H1 (cell line): ENCODE measurements at regions not wholly inside any gene's neighbourhood (a gene's known extent, or its start where the extent isn't known, plus 50 kb on each side); places are given as distances from the start of the nearest gene placed in this dataset.

ENCODE experiments used
- CTCF ChIA-PET: fragments of 300-600 bp; sonication (Branson Sonifier 250); formaldehyde crosslinking; loops from one replicate; lab custom pipeline; 2021; ENCODE audit not compliant: partially characterized antibody; lab: Charles Lee
- POLR2A ChIA-PET: fragments of 300-600 bp; sonication (Branson Sonifier 250); formaldehyde crosslinking; loops from one replicate; lab custom pipeline; 2021; ENCODE audit warnings: inconsistent platforms; ENCODE audit not compliant: partially characterized antibody; lab: Charles Lee
- DNase-seq, 2 experiments: peaks; one replicate each; pipeline versions ENCODE4 v3.0.0 to v3.0.0-alpha.2; 2010 to 2022; ENCODE audit warnings: low spot score in 2 of 2, low read depth in 1 of 2, mixed read lengths in 1 of 2
- FAIRE-seq: peaks from 2 replicates; lab custom pipeline; 2011; peaks lifted over from hg19 to GRCh38; lab: Jason Lieb, UNC
- H2AFZ ChIP-seq: 2 replicates; pipeline ENCODE4 v1.8.1; 2012; ENCODE audit warnings: low read length, inconsistent platforms
- H2AK5ac ChIP-seq: 2 replicates; pipeline ENCODE4 v1.6.1; 2013; ENCODE audit warnings: low read depth, low read length
- H2BK120ac ChIP-seq: replicated peaks from 2 replicates; pipeline ENCODE3; 2013; ENCODE audit warnings: low read depth, low read length, inconsistent platforms
- H2BK12ac ChIP-seq: 2 replicates; pipeline ENCODE4 v1.6.1; 2013; ENCODE audit warnings: low read depth, low read length
- H2BK15ac ChIP-seq: 2 replicates; pipeline ENCODE4 v1.6.1; 2013; ENCODE audit warnings: low read length
- H2BK20ac ChIP-seq: 2 replicates; pipeline ENCODE4 v1.6.1; 2013; ENCODE audit warnings: low read length
- H2BK5ac ChIP-seq: 2 replicates; pipeline ENCODE4 v1.6.1; 2013; ENCODE audit warnings: low read depth, low read length
- H3K14ac ChIP-seq: 2 replicates; pipeline ENCODE4 v1.6.1; 2013; ENCODE audit warnings: inconsistent platforms; ENCODE audit not compliant: insufficient read length
- H3K18ac ChIP-seq: 2 replicates; pipeline ENCODE4 v1.6.1; 2013; ENCODE audit warnings: low read length; ENCODE audit errors: extremely low read depth
- H3K23ac ChIP-seq: 2 replicates; pipeline ENCODE4 v1.6.1; 2013; ENCODE audit warnings: inconsistent platforms; ENCODE audit not compliant: insufficient read length
- H3K23me2 ChIP-seq: 2 replicates; pipeline ENCODE4 v1.6.1; 2013; ENCODE audit warnings: low read depth, low read length
- H3K27ac ChIP-seq: 2 replicates; pipeline ENCODE4 v1.6.1; 2011; ENCODE audit warnings: low read depth, low read length, inconsistent platforms
- H3K27me3 ChIP-seq, 4 experiments: replicated peaks in 1 of 4; 1 replicate in 1 of 4; 2 replicates in 3 of 4; pipeline versions ENCODE4 v1.6.1 to v1.8.1; 2011 to 2013; ENCODE audit warnings: low read length in 3 of 4, mild to moderate bottlenecking in 3 of 4, inconsistent platforms in 2 of 4, mixed read lengths in 2 of 4, moderate library complexity in 1 of 4; ENCODE audit not compliant: control insufficient read depth in 3 of 4, insufficient read depth in 3 of 4; ENCODE audit errors: extremely low read depth in 1 of 4
- H3K36me3 ChIP-seq, 4 experiments: 2 replicates each; pipeline versions ENCODE4 v1.6.1 to v1.8.1; 2011 to 2013; ENCODE audit warnings: mild to moderate bottlenecking in 4 of 4, low read length in 3 of 4, moderate library complexity in 2 of 4, control low read depth in 1 of 4, inconsistent platforms in 1 of 4; ENCODE audit not compliant: insufficient read depth in 4 of 4, control insufficient read depth in 2 of 4
- H3K4ac ChIP-seq: replicated peaks from 2 replicates; pipeline ENCODE3; 2013; ENCODE audit warnings: low read length, low read depth, mixed read lengths, inconsistent platforms; ENCODE audit not compliant: insufficient read length
- H3K4me1 ChIP-seq, 4 experiments: replicated peaks in 1 of 4; 1 replicate in 1 of 4; 2 replicates in 3 of 4; pipeline versions ENCODE4 v1.6.1 to v1.8.1; 2011 to 2013; ENCODE audit warnings: low read length in 3 of 4, inconsistent platforms in 2 of 4, mixed read lengths in 1 of 4; ENCODE audit not compliant: insufficient read depth in 4 of 4, control insufficient read depth in 3 of 4
- H3K4me2 ChIP-seq, 2 experiments: 2 replicates each; pipeline versions ENCODE4 v1.6.1 to v1.8.1; 2011 to 2013; ENCODE audit warnings: low read depth in 2 of 2, low read length in 2 of 2, control low read depth in 1 of 2, inconsistent platforms in 1 of 2, mild to moderate bottlenecking in 1 of 2; ENCODE audit not compliant: insufficient read depth in 1 of 2
- H3K4me3 ChIP-seq, 4 experiments: fragments of 200-600, 300-600 bp in 1 of 4; sonication (generic), shearing (Covaris generic), sonication (Bioruptor Twin) in 1 of 4; 2 replicates each; pipeline versions ENCODE4 v1.5.1 to v1.8.1; 2011 to 2016; ENCODE audit warnings: low read length in 4 of 4, low read depth in 3 of 4, control low read depth in 2 of 4, inconsistent platforms in 2 of 4, mild to moderate bottlenecking in 2 of 4, mixed read lengths in 1 of 4, moderate library complexity in 1 of 4; ENCODE audit not compliant: insufficient read depth in 2 of 4; ENCODE audit errors: extremely low read depth in 1 of 4
- H3K56ac ChIP-seq: replicated peaks from 2 replicates; pipeline ENCODE3; 2013; ENCODE audit warnings: low read depth, mild to moderate bottlenecking, mixed read lengths, low read length, inconsistent platforms; ENCODE audit not compliant: insufficient read length
- H3K79me1 ChIP-seq: 2 replicates; pipeline ENCODE4 v1.6.1; 2013; ENCODE audit warnings: low read depth, low read length, control low read depth
- H3K79me2 ChIP-seq, 2 experiments: 2 replicates each; pipeline versions ENCODE4 v1.6.1 to v1.8.1; 2012 to 2013; ENCODE audit warnings: low read length in 2 of 2, mild to moderate bottlenecking in 2 of 2, inconsistent platforms in 1 of 2; ENCODE audit not compliant: insufficient read depth in 2 of 2, control insufficient read depth in 1 of 2
- H3K9ac ChIP-seq, 4 experiments: replicated peaks in 1 of 4; 1 replicate in 1 of 4; 2 replicates in 3 of 4; pipeline versions ENCODE4 v1.6.1 to v1.8.1; 2011 to 2013; ENCODE audit warnings: low read depth in 3 of 4, low read length in 3 of 4, control low read depth in 2 of 4, mild to moderate bottlenecking in 2 of 4, moderate library complexity in 2 of 4, inconsistent platforms in 1 of 4; ENCODE audit errors: extremely low read depth in 1 of 4
- H3K9me3 ChIP-seq, 2 experiments: 2 replicates each; pipeline versions ENCODE4 v1.6.1 to v1.8.1; 2012 to 2013; ENCODE audit warnings: mild to moderate bottlenecking in 2 of 2, moderate library complexity in 2 of 2, control low read depth in 1 of 2, inconsistent platforms in 1 of 2, low read depth in 1 of 2, low read length in 1 of 2, mixed read lengths in 1 of 2; ENCODE audit not compliant: insufficient read depth in 2 of 2
- H4K20me1 ChIP-seq, 2 experiments: replicated peaks in 1 of 2; 2 replicates each; pipeline versions ENCODE3 to v1.8.1; 2011 to 2013; ENCODE audit warnings: inconsistent platforms in 2 of 2, low read length in 2 of 2, mild to moderate bottlenecking in 1 of 2; ENCODE audit not compliant: insufficient read depth in 2 of 2, control insufficient read depth in 1 of 2
- H4K5ac ChIP-seq: 2 replicates; pipeline ENCODE4 v1.6.1; 2013; ENCODE audit warnings: low read length, low read depth, mixed read lengths, inconsistent platforms; ENCODE audit not compliant: insufficient read length
- H4K8ac ChIP-seq: 2 replicates; pipeline ENCODE4 v1.8.0; 2013; ENCODE audit warnings: mild to moderate bottlenecking, moderate library complexity, low read length, inconsistent platforms; ENCODE audit not compliant: insufficient read depth; ENCODE audit errors: extremely low read depth
- H4K91ac ChIP-seq: replicated peaks from 2 replicates; pipeline ENCODE3; 2013; ENCODE audit warnings: low read length, mixed read lengths, inconsistent platforms; ENCODE audit not compliant: insufficient read length
- BACH1 ChIP-seq: IDR thresholded peaks from 2 replicates; pipeline ENCODE4 v1.6.1; 2012; ENCODE audit warnings: low read length, improper control_type of control experiment
- CBX5 ChIP-seq: fragments of 300-800, 300-1000 bp; sonication (generic); IDR thresholded peaks from 2 replicates; pipeline ENCODE4 v1.7.1; 2016; ENCODE audit warnings: antibody characterized with exemption, low read length, low read depth
- EGR1 ChIP-seq: IDR thresholded peaks from 2 replicates; pipeline ENCODE4 v1.6.1; 2011; ENCODE audit warnings: low read depth, low read length, borderline replicate concordance
- GABPA ChIP-seq: IDR thresholded peaks from 2 replicates; pipeline ENCODE4 v1.6.1; 2011; ENCODE audit warnings: mild to moderate bottlenecking, low read length, moderate library complexity, borderline replicate concordance; ENCODE audit not compliant: insufficient read depth
- GTF2F1 ChIP-seq: IDR thresholded peaks from 2 replicates; pipeline ENCODE4 v1.6.1; 2012; ENCODE audit warnings: low read depth, low read length, improper control_type of control experiment, borderline replicate concordance
- KDM1A ChIP-seq: fragments of 200-600, 300-600 bp; sonication (generic); IDR thresholded peaks from 2 replicates; pipeline ENCODE4 v1.7.1; 2016; ENCODE audit warnings: mild to moderate bottlenecking, low read length, borderline replicate concordance
- MAFK ChIP-seq: IDR thresholded peaks from 2 replicates; pipeline ENCODE4 v1.6.1; 2012; ENCODE audit warnings: low read depth, mild to moderate bottlenecking, improper control_type of control experiment, low read length
- RBBP5 ChIP-seq: IDR thresholded peaks from 2 replicates; pipeline ENCODE4 v1.7.1; 2012; ENCODE audit warnings: low read depth, mild to moderate bottlenecking, inconsistent platforms, low read length, moderate library complexity, borderline replicate concordance
- SP2 ChIP-seq: IDR thresholded peaks from 2 replicates; pipeline ENCODE4 v1.6.1; 2012; ENCODE audit warnings: mild to moderate bottlenecking, low read length, inconsistent platforms
- USF2 ChIP-seq: IDR thresholded peaks from 2 replicates; pipeline ENCODE4 v1.6.1; 2011; ENCODE audit warnings: low read length, improper control_type of control experiment
- ZNF274 ChIP-seq: IDR thresholded peaks from 2 replicates; pipeline ENCODE4 v1.7.0; 2012; ENCODE audit warnings: low read length, borderline replicate concordance; ENCODE audit errors: extremely low read depth
- WGBS, 2 experiments: shearing (Covaris generic) in 1 of 2; methylation state at CpG; one replicate each; pipeline versions ENCODE4 v1.1.6 to v1.1.7; 2013 to 2015; ENCODE audit warnings: low lambda C conversion rate in 2 of 2, mixed read lengths in 2 of 2, inconsistent platforms in 1 of 2, low coverage in 1 of 2, missing lambda C conversion rate in 1 of 2; ENCODE audit not compliant: insufficient replicate concordance in 2 of 2, insufficient coverage in 1 of 2, insufficient read length in 1 of 2; ENCODE audit errors: extremely low coverage in 1 of 2, missing lambda C conversion rate in 1 of 2; 5-methylcytosine and 5-hydroxymethylcytosine counted together

GRCh38 chr6:142008781-142009180 lies 123.9 kb upstream of the GJE1 start:
- H2BK15ac ChIP-seq, result no peak overlapping the region
- no peak overlapping the region for H3K4ac ChIP-seq
- no peak overlapping the region for H3K4me2 ChIP-seq
- no peaks in the 10 kb centered on the region for H3K23me2 ChIP-seq
- H3K27me3 ChIP-seq, result no peaks in the 10 kb centered on the region
- no peak for DNase-seq
- no peak overlapping the region for H4K91ac ChIP-seq
- no peak overlapping the region for H3K56ac ChIP-seq
- peaks cover 0 to 12% of the 10 kb centered on the region in 2 experiments; a peak in 2 of 4 replicates for H3K79me2 ChIP-seq
- H2AK5ac ChIP-seq, result no peak overlapping the region
- no peaks in the 10 kb centered on the region; a peak in 1 of 8 replicates for H3K36me3 ChIP-seq
- no peak overlapping the region for H2BK120ac ChIP-seq
- H3K9ac ChIP-seq, result no peak overlapping the region
- TF ChIP-seq USF2, result no peak
- TF ChIP-seq ZNF274, result no peak
- TF ChIP-seq KDM1A, result no peak
- TF ChIP-seq MAFK, result no peak
- no peak for TF ChIP-seq EGR1
- TF ChIP-seq CBX5, result no peak
- no peak for TF ChIP-seq GTF2F1
- no peak for TF ChIP-seq GABPA
- TF ChIP-seq RBBP5, result no peak
- no peak for TF ChIP-seq SP2
- no peak for TF ChIP-seq BACH1
- TF ChIP-seq, all 59 proteins: peak for 0
- Histone ChIP-seq H2BK20ac (no peak overlapping the region), H3K23ac (no peak overlapping the region), H3K18ac (no peak overlapping the region), H3K79me1 (no peaks in the 10 kb centered on the region), H3K14ac (no peak overlapping the region), H3K4me1 (peaks cover 0 to 1% (median under 1%) of the 10 kb centered on the region in 4 experiments; a peak in 4 of 7 replicates), H4K5ac (no peak overlapping the region), H4K8ac (no peak overlapping the region), H3K4me3 (no peak overlapping the region), H2BK12ac (no peak overlapping the region), H3K9me3 (no peaks in the 10 kb centered on the region), H4K20me1 (no peaks in the 10 kb centered on the region), H2BK5ac (no peak overlapping the region), H2AFZ (no peak overlapping the region), H3K27ac (no peak overlapping the region)
- POLR2A ChIA-PET, result no interaction called here
- 92% methylated on average over 1 of the region's 1 CpG; no CpG with 5 or more reads in 1 of the 2 experiments for WGBS, 2 experiments
- CTCF ChIA-PET, result interaction anchor here (1.7 kb wide), 1 partner anchor 19 kb away, joined by 5 read pairs; no protein-coding TSS in a partner anchor
- no peak for FAIRE-seq
